ENCODE measurements at regions not wholly inside any gene's neighbourhood (a gene's known extent, or its start where the extent isn't known, plus 50 kb on each side); places are given as distances from the start of the nearest gene placed in this dataset.
"Not testable (repeated sequence)": the region's sequence is repeated elsewhere in the genome, so short reads cannot be mapped to it uniquely, and the experiment has no call there.

- Histone ChIP-seq H3K4me3 (no peak overlapping the region), H3K27ac (no peak overlapping the region)
These were observed 712.9 kb upstream of the GOLIM4 start for GRCh38 chr3:168808596-168808995.

- Histone ChIP-seq H3K27ac (no peak overlapping the region), H3K4me3 (no peak overlapping the region)
These were observed 711.7 kb upstream of the GOLIM4 start for GRCh38 chr3:168807448-168807847.

- Histone ChIP-seq H3K4me3 (no peak overlapping the region), H3K27ac (no peak overlapping the region)
These were observed 711.1 kb upstream of the GOLIM4 start for GRCh38 chr3:168806871-168807270.

- Histone ChIP-seq H3K27ac (no peak overlapping the region), H3K4me3 (no peak overlapping the region)
These were observed 707.8 kb upstream of the GOLIM4 start for GRCh38 chr3:168803536-168803935.

GRCh38 chr3:168802766-168803165, 707.0 kb upstream of the GOLIM4 start:
- H3K4me3 ChIP-seq = no peak overlapping the region

GRCh38 chr3:168801794-168802193, 706.1 kb upstream of the GOLIM4 start:
- Histone ChIP-seq H3K27ac (no peak overlapping the region), H3K4me3 (no peak overlapping the region)

More at GRCh38 chr3:168802766-168803165, 707.0 kb upstream of the GOLIM4 start:
- H3K27ac ChIP-seq = no peak overlapping the region

GRCh38 chr3:168796339-168796738, 700.6 kb upstream of the GOLIM4 start:
- H3K4me3 ChIP-seq = no peak overlapping the region
- no peak overlapping the region for H3K27ac ChIP-seq

- Histone ChIP-seq H3K27ac (no peak overlapping the region), H3K4me3 (no peak overlapping the region)
These were observed 698.7 kb upstream of the GOLIM4 start for GRCh38 chr3:168794427-168794826.

- Histone ChIP-seq H3K4me3 (no peak overlapping the region), H3K27ac (no peak overlapping the region)
These were observed 686.5 kb upstream of the GOLIM4 start for GRCh38 chr3:168782193-168782592.

GRCh38 chr3:168779970-168780645, 684.4 kb upstream of the GOLIM4 start:
- not testable (repeated sequence) for H3K4me3 ChIP-seq, H3K27ac ChIP-seq

GRCh38 chr3:168753724-168754123, 658.0 kb upstream of the GOLIM4 start:
- Histone ChIP-seq H3K27ac (no peak overlapping the region), H3K4me3 (no peak overlapping the region)

- H3K4me3 ChIP-seq = no peak overlapping the region
- no peak overlapping the region for H3K27ac ChIP-seq
These were observed 656.6 kb upstream of the GOLIM4 start for GRCh38 chr3:168752339-168752738.

- Histone ChIP-seq H3K27ac (no peak overlapping the region), H3K4me3 (no peak overlapping the region)
These were observed 652.0 kb upstream of the GOLIM4 start for GRCh38 chr3:168747697-168748096.

GRCh38 chr3:168738527-168739325, 643.0 kb upstream of the GOLIM4 start:
- H3K4me3 ChIP-seq = no peak overlapping the region
- no peak overlapping the region for H3K27ac ChIP-seq

GRCh38 chr3:168736202-168736601, 640.5 kb upstream of the GOLIM4 start:
- no peak overlapping the region for H3K27ac ChIP-seq
- H3K4me3 ChIP-seq = no peak overlapping the region

- H3K27ac ChIP-seq = no peak overlapping the region
- H3K4me3 ChIP-seq = no peak overlapping the region
These were observed 634.3 kb upstream of the GOLIM4 start for GRCh38 chr3:168730073-168730472.

- Histone ChIP-seq H3K4me3 (no peak overlapping the region), H3K27ac (no peak overlapping the region)
These were observed 626.4 kb upstream of the GOLIM4 start for GRCh38 chr3:168722091-168722490.

GRCh38 chr3:168714609-168715240, 619.0 kb upstream of the GOLIM4 start:
- H3K27ac ChIP-seq = no peak overlapping the region
- no peak overlapping the region for H3K4me3 ChIP-seq

- H3K27ac ChIP-seq = no peak overlapping the region
- no peak overlapping the region for H3K4me3 ChIP-seq
These were observed 613.3 kb upstream of the GOLIM4 start for GRCh38 chr3:168709073-168709472.

GRCh38 chr3:168707900-168708299, 612.2 kb upstream of the GOLIM4 start:
- H3K27ac ChIP-seq = no peak overlapping the region

GRCh38 chr3:168705412-168705811, 609.7 kb upstream of the GOLIM4 start:
- no peak overlapping the region for H3K27ac ChIP-seq
- H3K4me3 ChIP-seq = no peak overlapping the region

More at GRCh38 chr3:168707900-168708299, 612.2 kb upstream of the GOLIM4 start:
- H3K4me3 ChIP-seq = no peak overlapping the region

Data from skin epidermis (tissue), 12 donors.